Thymus (tissue), 11 donors: ENCODE measurements at regions not wholly inside any gene's neighbourhood (a gene's known extent, or its start where the extent isn't known, plus 50 kb on each side); places are given as distances from the start of the nearest gene placed in this dataset.

Experiments
- DNase-seq, 9 donors: peaks; one replicate each; pipeline ENCODE4 v3.0.0-alpha.2; 2013; ENCODE audit warnings: low spot score in 9 of 9, low read depth in 6 of 9, missing footprints in 1 of 9
- H3K27ac ChIP-seq, 2 donors: one replicate each; pipeline ENCODE4 v1.5.1; 2013; ENCODE audit warnings: control low read depth in 1 of 2, low read depth in 1 of 2, low read length in 1 of 2, mild to moderate bottlenecking in 1 of 2, moderate library complexity in 1 of 2
- H3K27me3 ChIP-seq, 2 donors: one replicate each; pipeline ENCODE4 v1.5.1; 2013; ENCODE audit warnings: low read length in 1 of 2; ENCODE audit not compliant: control insufficient read depth in 2 of 2, insufficient read depth in 1 of 2
- H3K36me3 ChIP-seq, 2 donors: one replicate each; pipeline ENCODE4 v1.5.1; 2013; ENCODE audit warnings: low read length in 1 of 2, mild to moderate bottlenecking in 1 of 2, moderate library complexity in 1 of 2; ENCODE audit not compliant: control insufficient read depth in 2 of 2, insufficient read depth in 2 of 2
- H3K4me1 ChIP-seq, 2 donors: one replicate each; pipeline ENCODE4 v1.5.1; 2013; ENCODE audit warnings: low read length in 2 of 2; ENCODE audit not compliant: control insufficient read depth in 2 of 2, insufficient read depth in 2 of 2
- H3K4me3 ChIP-seq, 2 donors: one replicate each; pipeline ENCODE4 v1.5.1; 2013; ENCODE audit warnings: low read length in 2 of 2, control low read depth in 1 of 2, mild to moderate bottlenecking in 1 of 2
- H3K9me3 ChIP-seq, 2 donors: one replicate each; pipeline ENCODE4 v1.5.1; 2013; ENCODE audit warnings: low read length in 1 of 2, mild to moderate bottlenecking in 1 of 2; ENCODE audit not compliant: control insufficient read depth in 2 of 2, insufficient read depth in 1 of 2
- WGBS: extraction: QIAGEN DNeasy Blood & Tissue Kit; methylation state at CpG from one replicate; pipeline ENCODE4 v1.1.7; 2013; 5-methylcytosine and 5-hydroxymethylcytosine counted together
- donor health status: healthy.

DNA sequence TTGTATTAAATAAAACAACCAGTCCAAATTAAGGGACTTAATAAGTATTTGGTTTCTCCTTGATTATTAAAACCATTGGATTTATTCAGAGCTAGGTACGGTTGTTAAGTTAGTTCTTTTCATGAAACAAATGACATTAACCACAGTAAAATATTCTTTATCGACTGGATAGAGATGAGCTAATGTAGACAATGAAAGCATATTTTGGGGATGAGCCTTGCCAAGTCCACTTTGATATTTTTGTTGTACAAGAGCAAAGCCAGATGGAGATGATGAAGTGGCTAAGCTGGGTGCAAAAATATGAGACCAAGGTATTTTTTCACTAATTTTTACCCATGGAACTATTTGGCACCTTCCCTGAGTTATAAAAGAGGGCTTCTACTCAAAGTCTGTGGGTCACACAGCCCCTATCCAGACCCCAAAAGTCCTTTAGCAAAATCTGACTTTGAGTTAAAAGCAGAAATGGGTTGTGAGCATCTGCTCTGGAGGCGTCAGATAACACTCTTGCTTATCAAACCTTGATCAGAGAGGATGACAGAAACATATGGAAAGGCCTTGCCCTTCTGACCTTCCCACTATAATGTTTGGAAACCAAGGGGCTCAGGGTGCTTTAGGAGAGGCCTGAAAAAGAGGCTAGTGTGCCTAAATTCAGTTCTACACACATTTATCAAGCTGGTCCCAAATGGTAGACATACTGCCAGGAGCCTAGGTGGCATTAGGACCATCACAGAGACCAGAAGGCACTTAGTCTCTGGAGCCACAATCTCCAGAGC, 456.8 kb downstream of the MTX2 start:
- Histone ChIP-seq H3K27me3 (peaks cover 0 to 2% of the 10 kb centered on the region in 2 donors), H3K36me3 (no peaks in the 10 kb centered on the region), H3K9me3 (no peaks in the 10 kb centered on the region), H3K27ac (no peak overlapping the region), H3K4me3 (no peak overlapping the region), H3K4me1 (no peaks in the 10 kb centered on the region)
- 94% methylated on average over 3 of the region's 3 CpGs for WGBS
- DNase-seq: no peak

DNA sequence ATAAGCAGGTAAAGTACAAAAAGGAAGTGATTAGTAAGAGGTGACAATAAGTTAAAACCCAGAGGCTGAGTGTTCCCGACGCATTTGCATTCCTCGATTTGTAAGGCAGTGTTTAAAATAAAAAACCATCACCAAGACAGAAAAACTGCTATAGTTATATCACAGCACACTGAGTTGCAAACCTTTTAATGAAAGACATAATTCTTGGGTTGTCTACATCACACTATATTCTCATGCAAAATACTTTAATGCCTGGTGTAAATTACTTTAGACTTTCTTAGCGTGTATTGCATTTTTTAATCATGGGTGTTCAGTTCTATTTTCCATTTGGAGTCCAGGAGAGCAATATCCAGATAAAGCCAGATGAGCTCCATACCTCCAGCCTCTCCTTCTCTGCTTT, 458.5 kb downstream of the MTX2 start:
- peaks cover 0 to 2% of the 10 kb centered on the region in 2 donors for H3K27me3 ChIP-seq
- H3K27ac ChIP-seq: no peak overlapping the region
- no peaks in the 10 kb centered on the region for H3K4me1 ChIP-seq
- H3K36me3 ChIP-seq: no peaks in the 10 kb centered on the region
- WGBS: 95% methylated on average over 4 of the region's 4 CpGs
- DNase-seq: no peak
- no peaks in the 10 kb centered on the region for H3K9me3 ChIP-seq
- H3K4me3 ChIP-seq: no peak overlapping the region

DNA sequence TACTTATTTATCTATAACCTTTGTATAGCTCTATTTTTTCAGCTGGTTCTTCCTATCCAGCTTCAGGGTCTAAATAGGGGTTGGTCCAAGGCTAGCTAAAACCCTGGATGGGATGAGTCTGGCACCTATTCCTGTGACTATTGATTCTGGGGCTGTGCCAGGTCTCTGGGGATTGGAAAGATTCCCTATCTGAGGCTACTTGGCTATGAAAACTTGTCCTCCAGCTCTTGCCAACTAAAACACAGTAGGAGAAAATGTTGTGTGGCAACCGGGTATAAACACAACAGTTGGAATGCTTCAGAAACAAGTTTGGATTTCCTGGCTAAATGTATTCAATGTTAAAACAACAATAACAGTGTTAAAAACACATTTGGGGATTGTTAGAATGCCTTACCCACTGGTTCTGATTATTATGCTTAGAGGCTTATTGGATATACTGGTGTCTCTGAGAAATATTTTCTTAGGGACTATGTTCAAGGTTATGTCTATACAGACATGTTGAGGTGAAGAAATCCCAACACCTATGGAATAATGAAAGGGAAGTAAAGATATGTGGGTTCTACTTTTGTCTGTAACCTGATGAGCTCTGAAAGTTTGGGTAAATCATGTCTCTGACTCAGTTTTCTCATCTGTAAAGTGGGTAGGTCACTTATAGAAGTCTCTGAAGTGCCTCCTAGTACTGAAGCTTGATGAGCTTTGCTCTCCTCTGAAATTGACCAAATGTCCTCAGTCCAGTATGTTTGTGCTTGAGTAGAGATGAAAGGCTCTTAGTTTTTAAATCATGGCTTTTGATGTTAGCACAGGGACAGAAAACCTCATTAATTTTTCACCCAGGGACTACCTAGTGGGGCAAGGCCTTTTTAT, 460.7 kb downstream of the MTX2 start:
- DNase-seq: no peak
- Histone ChIP-seq H3K4me1 (no peaks in the 10 kb centered on the region), H3K27ac (no peak overlapping the region), H3K27me3 (no peaks in the 10 kb centered on the region), H3K36me3 (no peaks in the 10 kb centered on the region), H3K4me3 (no peak overlapping the region), H3K9me3 (no peaks in the 10 kb centered on the region)
- WGBS: 91% methylated on average over 1 of the region's 1 CpG

DNA sequence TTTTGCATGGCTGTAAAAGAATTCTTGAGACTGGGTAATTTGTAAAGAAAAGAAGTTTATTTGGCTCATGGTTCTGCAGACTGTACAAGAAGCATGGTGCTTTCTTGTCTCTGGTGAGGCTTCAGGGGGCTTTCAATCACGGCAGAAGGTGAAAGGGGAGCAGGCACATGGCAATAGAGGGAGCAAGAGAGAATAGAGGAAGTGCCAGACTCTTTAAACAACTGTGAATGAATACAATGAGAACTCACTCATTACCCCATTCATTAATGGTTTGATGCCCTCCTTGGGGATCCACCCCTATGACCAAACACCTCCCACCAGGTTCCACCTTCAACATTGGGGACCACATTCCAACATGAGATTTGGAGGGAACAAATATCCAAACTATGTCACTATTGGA, 463.5 kb downstream of the MTX2 start:
- Histone ChIP-seq H3K4me3 (no peak overlapping the region), H3K9me3 (no peaks in the 10 kb centered on the region), H3K36me3 (no peaks in the 10 kb centered on the region), H3K4me1 (no peaks in the 10 kb centered on the region), H3K27ac (no peak overlapping the region), H3K27me3 (no peaks in the 10 kb centered on the region)
- DNase-seq: no peak
- 70% methylated on average over 1 of the region's 1 CpG for WGBS

DNA sequence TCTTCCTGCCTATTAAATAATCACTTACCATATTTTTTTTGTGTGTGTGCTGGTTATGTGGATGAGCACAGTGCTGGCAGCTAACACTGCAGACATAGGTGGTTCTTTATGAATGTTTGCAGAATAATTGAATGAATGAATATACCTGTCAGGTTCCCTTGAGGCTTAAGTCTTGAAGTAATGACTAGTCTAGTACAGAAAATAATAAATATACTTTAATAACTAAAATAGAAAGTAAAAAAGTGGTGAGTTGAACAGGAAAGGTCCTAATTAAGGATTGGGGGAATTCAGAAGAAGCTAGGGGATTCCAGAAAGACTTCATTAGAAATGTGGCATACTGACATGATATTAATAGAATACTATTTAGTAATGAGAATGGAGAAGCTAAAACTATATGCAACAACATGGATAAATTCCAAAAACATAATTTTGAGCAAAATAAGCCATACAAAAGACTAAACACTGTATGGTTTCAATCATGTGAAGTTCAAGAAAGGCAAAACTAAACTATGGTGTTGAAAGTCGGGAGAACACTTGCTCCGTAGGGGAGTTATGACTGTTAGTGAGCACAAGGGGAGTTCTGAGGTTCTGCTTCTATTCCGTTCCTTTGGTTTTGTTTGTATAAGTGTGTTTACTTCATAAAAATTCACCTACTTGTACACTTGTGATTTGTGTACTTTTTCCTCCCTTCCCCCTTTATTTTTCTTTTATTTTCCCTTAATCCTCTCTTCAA, 464.6 kb downstream of the MTX2 start:
- no peaks in the 10 kb centered on the region for H3K4me1 ChIP-seq
- no peaks in the 10 kb centered on the region for H3K27me3 ChIP-seq
- DNase-seq: no peak
- no peaks in the 10 kb centered on the region for H3K36me3 ChIP-seq
- no peak overlapping the region for H3K27ac ChIP-seq
- no peaks in the 10 kb centered on the region for H3K9me3 ChIP-seq
- WGBS: 95% methylated on average over 3 of the region's 3 CpGs
- no peak overlapping the region for H3K4me3 ChIP-seq

DNA sequence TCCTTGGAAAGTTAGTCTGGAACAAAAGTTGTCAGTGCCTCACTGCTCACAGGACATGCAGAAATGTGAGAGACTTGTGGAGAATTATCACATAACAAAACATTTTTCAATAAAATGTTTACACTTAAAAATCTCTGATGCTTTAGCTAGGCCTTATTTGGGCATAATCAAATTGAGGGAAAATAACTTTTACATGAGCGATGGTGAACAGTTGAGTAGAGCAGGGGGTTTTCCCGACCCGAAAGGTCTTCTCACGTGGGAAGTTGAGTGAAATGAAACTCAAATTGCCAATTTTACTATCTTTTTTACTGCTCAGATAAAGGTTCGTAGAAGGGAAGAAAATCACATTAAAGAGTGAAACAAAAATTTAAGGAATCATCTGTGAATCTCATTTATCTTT, 465.6 kb downstream of the MTX2 start:
- H3K9me3 ChIP-seq: no peaks in the 10 kb centered on the region
- H3K4me3 ChIP-seq: no peak overlapping the region
- H3K4me1 ChIP-seq: no peaks in the 10 kb centered on the region
- no peaks in the 10 kb centered on the region for H3K36me3 ChIP-seq
- no peaks in the 10 kb centered on the region for H3K27me3 ChIP-seq
- H3K27ac ChIP-seq: no peak overlapping the region
- WGBS: 96% methylated on average over 5 of the region's 5 CpGs
- DNase-seq: no peak

DNA sequence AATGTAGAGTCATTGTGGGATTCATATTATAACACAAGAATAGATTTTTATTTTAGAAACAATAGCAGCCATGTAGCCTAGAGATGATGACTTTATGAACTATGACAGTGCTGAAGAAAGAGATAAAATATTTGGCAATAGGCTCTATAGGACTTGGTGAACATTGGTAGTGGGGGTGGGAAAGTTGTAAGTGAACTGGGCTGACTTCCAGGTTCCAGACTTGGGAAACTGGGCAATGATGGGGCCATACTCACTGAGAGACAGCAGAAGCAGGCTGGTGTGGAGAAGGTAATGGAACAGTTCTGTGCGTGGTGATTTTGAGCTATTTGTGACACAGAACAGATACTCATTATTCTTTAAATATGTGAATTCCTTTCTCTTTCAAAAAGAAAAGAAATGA, 470.3 kb upstream of the HNRNPA3 start:
- Histone ChIP-seq H3K36me3 (no peaks in the 10 kb centered on the region), H3K9me3 (no peaks in the 10 kb centered on the region), H3K4me1 (no peaks in the 10 kb centered on the region), H3K4me3 (no peak overlapping the region), H3K27ac (no peak overlapping the region), H3K27me3 (no peaks in the 10 kb centered on the region)
- no peak for DNase-seq
- WGBS: 98% methylated on average over 1 of the region's 1 CpG

DNA sequence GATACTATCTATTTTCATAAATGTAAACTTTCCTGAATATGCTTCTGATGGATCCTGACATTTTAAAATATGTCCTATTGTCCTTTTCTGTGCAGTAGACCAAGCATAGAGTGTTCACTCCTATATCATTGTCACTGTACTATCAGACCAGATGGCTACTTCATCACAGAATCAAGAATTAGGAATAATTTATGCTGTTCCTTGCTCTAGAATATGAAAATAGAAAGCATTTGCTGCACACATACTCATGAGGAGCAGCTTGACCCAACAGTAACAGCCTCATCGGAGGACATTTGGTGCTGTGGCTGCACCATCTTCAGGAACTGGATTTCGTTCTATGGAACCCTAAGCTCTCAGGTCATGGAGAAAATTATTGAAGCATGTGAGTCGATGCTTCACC, 468.9 kb upstream of the HNRNPA3 start:
- Histone ChIP-seq H3K9me3 (no peaks in the 10 kb centered on the region), H3K27ac (no peak overlapping the region), H3K27me3 (no peaks in the 10 kb centered on the region), H3K4me1 (no peaks in the 10 kb centered on the region), H3K4me3 (no peak overlapping the region), H3K36me3 (no peaks in the 10 kb centered on the region)
- DNase-seq: no peak
- WGBS: 90% methylated on average over 3 of the region's 3 CpGs

DNA sequence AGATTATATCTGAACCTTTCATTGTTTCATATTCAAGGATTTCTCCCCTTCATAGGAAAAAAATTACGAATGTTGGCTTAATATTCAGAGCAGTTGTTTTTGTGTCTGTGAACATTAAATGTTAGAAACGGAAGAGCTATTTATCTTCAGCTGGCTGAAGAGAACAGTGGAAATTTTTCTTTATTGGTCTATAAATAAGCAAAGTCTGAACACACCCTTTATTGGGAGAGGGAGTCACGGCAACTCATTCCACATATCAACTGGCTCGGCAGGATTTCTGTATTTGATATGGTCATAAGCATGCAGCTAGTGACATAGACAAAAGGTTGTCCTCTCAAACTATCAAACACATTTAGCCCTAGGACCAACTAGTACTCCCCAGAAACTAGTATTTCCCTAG, 468.4 kb upstream of the HNRNPA3 start:
- Histone ChIP-seq H3K27ac (no peak overlapping the region), H3K36me3 (no peaks in the 10 kb centered on the region), H3K4me1 (no peaks in the 10 kb centered on the region), H3K27me3 (no peaks in the 10 kb centered on the region), H3K9me3 (no peaks in the 10 kb centered on the region), H3K4me3 (no peak overlapping the region)
- 90% methylated on average over 4 of the region's 4 CpGs for WGBS
- DNase-seq: no peak
